SK-N-SH (cell line): ENCODE measurements at regions not wholly inside any gene's neighbourhood (a gene's known extent, or its start where the extent isn't known, plus 50 kb on each side); places are given as distances from the start of the nearest gene placed in this dataset.

Experiments
- CTCF ChIA-PET: fragments of 300-600, 350-600 bp; formaldehyde crosslinking; extraction: SDS; loops from one replicate; lab custom pipeline; 2021; lab: Yijun Ruan, JAX
- POLR2A ChIA-PET: fragments of 350-600 bp; sonication (Branson Sonifier 250); formaldehyde crosslinking; extraction: SDS; loops from one replicate; lab custom pipeline; 2020; ENCODE audit warnings: antibody characterized with exemption, inconsistent platforms; lab: Yijun Ruan, JAX
- DNase-seq: peaks from one replicate; pipeline ENCODE4 v3.0.0; 2012
- H2AFZ ChIP-seq: fragments of 200-600 bp; sonication (generic); 2 replicates; pipeline ENCODE4 v1.8.1; 2016; ENCODE audit warnings: antibody characterized with exemption, mild to moderate bottlenecking, low read depth
- H3F3A ChIP-seq: fragments of 200-600 bp; sonication (generic); replicated peaks from 2 replicates; pipeline ENCODE3; 2016; ENCODE audit warnings: antibody characterized with exemption, mild to moderate bottlenecking; ENCODE audit not compliant: insufficient read depth
- H3K27ac ChIP-seq, 2 experiments: fragments of 200-500 bp in 1 of 2; fragments of 200-600 bp in 1 of 2; sonication (Bioruptor generic) in 1 of 2; sonication (generic), shearing (Covaris generic) in 1 of 2; 2 replicates each; pipeline versions ENCODE4 v1.5.1 to v1.6.1; 2014 to 2016; ENCODE audit warnings: low read depth in 2 of 2, inconsistent platforms in 1 of 2, low read length in 1 of 2, mild to moderate bottlenecking in 1 of 2, mixed read lengths in 1 of 2
- H3K27me3 ChIP-seq: fragments of 200-600 bp; sonication (generic), shearing (Covaris generic); 2 replicates; pipeline ENCODE4 v1.6.1; 2016; ENCODE audit warnings: mixed run types; ENCODE audit not compliant: insufficient read depth
- H3K36me3 ChIP-seq, 2 experiments: fragments of 200-500 bp in 1 of 2; fragments of 200-600 bp in 1 of 2; sonication (Bioruptor generic) in 1 of 2; sonication (generic) in 1 of 2; replicated peaks in 1 of 2; 2 replicates each; pipeline versions ENCODE3 to v1.5.1; 2014 to 2016; ENCODE audit warnings: low read length in 1 of 2, mild to moderate bottlenecking in 1 of 2; ENCODE audit not compliant: insufficient read depth in 2 of 2, control insufficient read depth in 1 of 2
- H3K4me1 ChIP-seq, 2 experiments: fragments of 200-500 bp in 1 of 2; fragments of 200-600 bp in 1 of 2; sonication (Bioruptor generic) in 1 of 2; sonication (generic), shearing (Covaris generic) in 1 of 2; 2 replicates each; pipeline versions ENCODE4 v1.5.1 to v1.6.1; 2014 to 2016; ENCODE audit warnings: low read depth in 1 of 2, low read length in 1 of 2, mixed run types in 1 of 2; ENCODE audit not compliant: insufficient read depth in 2 of 2, control insufficient read depth in 1 of 2
- H3K4me2 ChIP-seq: fragments of 200-600 bp; sonication (generic), shearing (Covaris generic); 2 replicates; pipeline ENCODE4 v1.6.1; 2017; ENCODE audit warnings: mixed run types
- H3K4me3 ChIP-seq, 2 experiments: fragments of 200-500 bp in 1 of 2; fragments of 200-600 bp in 1 of 2; sonication (Bioruptor generic) in 1 of 2; sonication (generic), shearing (Covaris generic) in 1 of 2; 2 replicates each; pipeline versions ENCODE4 v1.5.1 to v1.8.1; 2014 to 2016; ENCODE audit warnings: low read depth in 2 of 2, inconsistent platforms in 1 of 2, low read length in 1 of 2, mild to moderate bottlenecking in 1 of 2, mixed read lengths in 1 of 2, moderate library complexity in 1 of 2
- H3K79me2 ChIP-seq: fragments of 200-600 bp; sonication (generic); 2 replicates; pipeline ENCODE4 v1.8.1; 2017; ENCODE audit warnings: mild to moderate bottlenecking; ENCODE audit not compliant: insufficient read depth
- H3K9ac ChIP-seq: fragments of 200-600 bp; sonication (generic); 2 replicates; pipeline ENCODE4 v1.6.1; 2017; ENCODE audit warnings: mixed run types
- H3K9me2 ChIP-seq: fragments of 200-600 bp; sonication (generic); 2 replicates; pipeline ENCODE4 v1.6.1; 2017; ENCODE audit warnings: mixed run types
- H3K9me3 ChIP-seq: fragments of 200-600 bp; sonication (generic); 2 replicates; pipeline ENCODE4 v1.6.1; 2017; ENCODE audit warnings: mixed run types, mild to moderate bottlenecking, moderate library complexity
- H4K20me1 ChIP-seq: fragments of 200-600 bp; sonication (generic); 2 replicates; pipeline ENCODE4 v1.6.1; 2017; ENCODE audit warnings: mild to moderate bottlenecking, mixed run types; ENCODE audit not compliant: insufficient read depth
- CTCF ChIP-seq: fragments of 200-600 bp; sonication (generic); IDR thresholded peaks from 2 replicates; pipeline ENCODE4 v1.6.1; 2017; ENCODE audit warnings: antibody characterized with exemption, mild to moderate bottlenecking, moderate library complexity
- FOXJ3 ChIP-seq: sonication (generic); formaldehyde crosslinking; IDR thresholded peaks from 2 replicates; pipeline ENCODE4 v1.5.1; 2020; ENCODE audit warnings: mild to moderate bottlenecking, missing genetic modification reagents
- FOXM1 ChIP-seq: IDR thresholded peaks from 2 replicates; pipeline ENCODE4 v1.4.0; 2012; ENCODE audit warnings: low read depth, mild to moderate bottlenecking
- GABPA ChIP-seq: IDR thresholded peaks from 2 replicates; pipeline ENCODE4 v1.4.0; 2012; ENCODE audit warnings: low read depth, mild to moderate bottlenecking
- GATA2 ChIP-seq: sonication (generic); formaldehyde crosslinking; IDR thresholded peaks from 2 replicates; pipeline ENCODE4 v1.5.0; 2020; ENCODE audit warnings: mild to moderate bottlenecking, missing genetic modification reagents
- JUND ChIP-seq: IDR thresholded peaks from 2 replicates; pipeline ENCODE4 v1.4.0; 2012
- MEF2A ChIP-seq: IDR thresholded peaks from 2 replicates; pipeline ENCODE4 v1.4.0; 2012; ENCODE audit warnings: low read depth, borderline replicate concordance
- PBX3 ChIP-seq: IDR thresholded peaks from 2 replicates; pipeline ENCODE4; 2012
- POLR2AphosphoS5 ChIP-seq: IDR thresholded peaks from 2 replicates; pipeline ENCODE4 v1.6.1; 2012; ENCODE audit warnings: low read depth, low read length
- RAD21 ChIP-seq: IDR thresholded peaks from 2 replicates; pipeline ENCODE4 v1.6.1; 2012; ENCODE audit warnings: mild to moderate bottlenecking, low read length
- REST ChIP-seq: IDR thresholded peaks from 2 replicates; pipeline ENCODE4 v1.6.1; 2012; ENCODE audit warnings: mild to moderate bottlenecking, low read depth, low read length, moderate library complexity
- SIN3A ChIP-seq: IDR thresholded peaks from 2 replicates; pipeline ENCODE4 v1.6.1; 2012; ENCODE audit warnings: low read depth, mild to moderate bottlenecking, low read length, moderate library complexity, borderline replicate concordance
- USF1 ChIP-seq: IDR thresholded peaks from 2 replicates; pipeline ENCODE4 v1.4.0; 2012; ENCODE audit warnings: low read depth, borderline replicate concordance
- YY1 ChIP-seq: IDR thresholded peaks from 2 replicates; pipeline ENCODE4 v1.4.0; 2012; ENCODE audit warnings: low read depth, mild to moderate bottlenecking
- WGBS: methylation state at CpG from one replicate; pipeline ENCODE4 v1.1.6; 2017; ENCODE audit warnings: low lambda C conversion rate; 5-methylcytosine and 5-hydroxymethylcytosine counted together

- Histone ChIP-seq H2AFZ (no peak overlapping the region), H3K27me3 (no peaks in the 10 kb centered on the region; the same call in 1 of the 2 replicates), H3F3A (no peaks in the 10 kb centered on the region), H3K4me3 (no peak overlapping the region), H3K79me2 (no peaks in the 10 kb centered on the region), H4K20me1 (no peaks in the 10 kb centered on the region), H3K9ac (no peak overlapping the region), H3K9me3 (no peaks in the 10 kb centered on the region; the same call in 1 of the 2 replicates), H3K4me2 (no peak overlapping the region), H3K36me3 (no peaks in the 10 kb centered on the region), H3K4me1 (no peaks in the 10 kb centered on the region; a peak in 1 of 4 replicates), H3K9me2 (no peaks in the 10 kb centered on the region), H3K27ac (no peak overlapping the region)
- ChIA-PET POLR2A (no interaction called here), CTCF (no interaction called here)
- TF ChIP-seq SIN3A, result no peak
- TF ChIP-seq REST, result no peak
- TF ChIP-seq JUND, result no peak
- TF ChIP-seq PBX3, result no peak
- TF ChIP-seq FOXJ3 (CRISPR knock-in tag), result no peak
- no peak for TF ChIP-seq YY1
- no peak for TF ChIP-seq GABPA
- no peak for TF ChIP-seq FOXM1
- TF ChIP-seq CTCF, result peak; percentile 36
- TF ChIP-seq GATA2, result no peak
- TF ChIP-seq USF1, result no peak
- TF ChIP-seq POLR2AphosphoS5, result no peak
- TF ChIP-seq RAD21, result 0 out of 2 replicates have a peak, but pooled peaks have one; percentile 9
- TF ChIP-seq MEF2A, result no peak
- no peak for DNase-seq
- 17% methylated on average over 1 of the region's 1 CpG for WGBS
Measured at GRCh38 chr4:177579649-177580048, 137.4 kb upstream of the AGA start.
